CD4-positive, alpha-beta memory T cell (primary cell): ENCODE measurements at regions not wholly inside any gene's neighbourhood (a gene's known extent, or its start where the extent isn't known, plus 50 kb on each side); places are given as distances from the start of the nearest gene placed in this dataset.

Experiments used
- CTCF ChIA-PET: fragments of 350-600 bp; sonication (Branson Sonifier 250); formaldehyde crosslinking; loops from one replicate; lab custom pipeline; 2021; ENCODE audit warnings: inconsistent platforms; ENCODE audit not compliant: partially characterized antibody; lab: Charles Lee
- POLR2A ChIA-PET: fragments of 350-600 bp; sonication (Branson Sonifier 250); formaldehyde crosslinking; loops from one replicate; lab custom pipeline; 2021; ENCODE audit not compliant: partially characterized antibody; lab: Charles Lee
- DNase-seq, 5 donors: peaks; one replicate each; pipeline versions ENCODE4 v3.0.0 to v3.0.0-alpha.2; 2020 to 2022; ENCODE audit warnings: mixed read lengths in 1 of 5
- H3K27ac ChIP-seq: one replicate; pipeline ENCODE4 v1.7.0; 2013; ENCODE audit warnings: low read depth, low read length
- H3K27me3 ChIP-seq: 2 replicates; pipeline ENCODE4 v1.7.0; 2013; ENCODE audit warnings: mild to moderate bottlenecking, low read length, moderate library complexity; ENCODE audit not compliant: insufficient read depth
- H3K36me3 ChIP-seq: 2 replicates; pipeline ENCODE4 v1.7.0; 2013; ENCODE audit warnings: mild to moderate bottlenecking, low read length, moderate library complexity; ENCODE audit not compliant: insufficient read depth
- H3K4me1 ChIP-seq: 2 replicates; pipeline ENCODE4 v1.7.0; 2013; ENCODE audit warnings: mild to moderate bottlenecking, low read length, moderate library complexity; ENCODE audit not compliant: insufficient read depth
- H3K4me3 ChIP-seq, 2 donors: one replicate each; pipeline ENCODE4 v1.7.0; 2013; ENCODE audit warnings: low read length in 2 of 2, mild to moderate bottlenecking in 1 of 2
- H3K9me3 ChIP-seq, 2 donors: one replicate each; pipeline ENCODE4 v1.7.0; 2013; ENCODE audit warnings: low read length in 2 of 2, control low read depth in 1 of 2; ENCODE audit not compliant: control insufficient read depth in 1 of 2
- H3K27ac Mint-ChIP-seq, 7 donors: one replicate each; pipeline ENCODE4 v1.8.0; 2020 to 2021; ENCODE audit warnings: mixed read lengths in 7 of 7, mild to moderate bottlenecking in 6 of 7, inconsistent platforms in 3 of 7, moderate library complexity in 3 of 7
- H3K27me3 Mint-ChIP-seq, 2 donors: one replicate each; pipeline ENCODE4 v1.8.0; 2020 to 2021; ENCODE audit warnings: mixed read lengths in 2 of 2
- H3K36me3 Mint-ChIP-seq, 2 donors: one replicate each; pipeline ENCODE4 v1.8.0; 2020 to 2021; ENCODE audit warnings: mixed read lengths in 2 of 2, inconsistent platforms in 1 of 2, mild to moderate bottlenecking in 1 of 2
- H3K4me1 Mint-ChIP-seq, 4 donors: one replicate each; pipeline ENCODE4 v1.8.0; 2020 to 2021; ENCODE audit warnings: mixed read lengths in 4 of 4, mild to moderate bottlenecking in 1 of 4
- H3K4me3 Mint-ChIP-seq, 8 donors: one replicate each; pipeline ENCODE4 v1.8.0; 2020 to 2021; ENCODE audit warnings: mixed read lengths in 8 of 8, mild to moderate bottlenecking in 7 of 8, moderate library complexity in 6 of 8, inconsistent platforms in 3 of 8
- H3K9me3 Mint-ChIP-seq, 8 donors: one replicate each; pipeline ENCODE4 v1.8.0; 2020 to 2021; ENCODE audit warnings: mixed read lengths in 8 of 8, mild to moderate bottlenecking in 5 of 8, inconsistent platforms in 3 of 8, moderate library complexity in 1 of 8
- intact Hi-C: fragments of 100-400 bp; cut with micrococcal nuclease; formaldehyde crosslinking; loops from one replicate; pipeline ENCODE4 v1.15.1; 2023

- no peak overlapping the region for H3K4me3 ChIP-seq
- peaks cover 0 to 2% of the 10 kb centered on the region in 2 donors for H3K27me3 Mint-ChIP-seq
- ChIA-PET CTCF (no interaction called here), POLR2A (no interaction called here)
- H3K36me3 Mint-ChIP-seq: no peaks in the 10 kb centered on the region
- H3K27me3 ChIP-seq: no peaks in the 10 kb centered on the region
- no peaks in the 10 kb centered on the region for H3K4me1 ChIP-seq
- no peak overlapping the region for H3K27ac ChIP-seq
- no peaks in the 10 kb centered on the region for H3K4me1 Mint-ChIP-seq
- H3K9me3 Mint-ChIP-seq: peaks cover 3 to 22% (median 18%) of the 10 kb centered on the region in 8 donors
- DNase-seq: no peak
- H3K9me3 ChIP-seq: peaks cover 0 to 4% of the 10 kb centered on the region in 2 donors
- intact Hi-C loops: no loop called here
- no peaks in the 10 kb centered on the region for H3K36me3 ChIP-seq
- no peak overlapping the region for H3K27ac Mint-ChIP-seq
- no peak overlapping the region for H3K4me3 Mint-ChIP-seq
Measured at GRCh38 chr6:142500250-142500786, 198.5 kb downstream of the ADGRG6 start.

- Mint-ChIP-seq H3K9me3 (peaks cover 3 to 22% (median 18%) of the 10 kb centered on the region in 8 donors), H3K27ac (no peak overlapping the region), H3K27me3 (peaks cover 2 to 3% of the 10 kb centered on the region in 2 donors), H3K36me3 (no peaks in the 10 kb centered on the region), H3K4me3 (no peak overlapping the region), H3K4me1 (no peaks in the 10 kb centered on the region)
- Histone ChIP-seq H3K4me1 (no peaks in the 10 kb centered on the region), H3K36me3 (no peaks in the 10 kb centered on the region), H3K4me3 (no peak overlapping the region), H3K9me3 (peaks cover 0 to 4% of the 10 kb centered on the region in 2 donors), H3K27me3 (no peaks in the 10 kb centered on the region), H3K27ac (no peak overlapping the region)
- POLR2A ChIA-PET: no interaction called here
- no peak for DNase-seq
- CTCF ChIA-PET: no interaction called here
- intact Hi-C loops: no loop called here
Measured at GRCh38 chr6:142501795-142502194, 200.0 kb downstream of the ADGRG6 start.

GRCh38 chr6:142507065-142507464 lies 205.3 kb downstream of the ADGRG6 start:
- no peaks in the 10 kb centered on the region for H3K4me1 Mint-ChIP-seq
- H3K27me3 Mint-ChIP-seq: peaks cover 5 to 6% of the 10 kb centered on the region in 2 donors
- H3K4me3 Mint-ChIP-seq: no peak overlapping the region
- no peaks in the 10 kb centered on the region for H3K4me1 ChIP-seq
- no peak for DNase-seq
- no peak overlapping the region for H3K27ac Mint-ChIP-seq
- intact Hi-C loops: no loop called here
- ChIA-PET CTCF (no interaction called here), POLR2A (no interaction called here)
- H3K9me3 ChIP-seq: peaks cover 0 to 4% of the 10 kb centered on the region in 2 donors
- H3K36me3 Mint-ChIP-seq: no peaks in the 10 kb centered on the region
- no peak overlapping the region for H3K4me3 ChIP-seq
- no peaks in the 10 kb centered on the region for H3K27me3 ChIP-seq
- no peaks in the 10 kb centered on the region for H3K36me3 ChIP-seq
- H3K9me3 Mint-ChIP-seq: peaks cover 3 to 24% (median 16%) of the 10 kb centered on the region in 8 donors
- no peak overlapping the region for H3K27ac ChIP-seq

GRCh38 chr6:142510211-142510610 lies 208.4 kb downstream of the ADGRG6 start:
- no peak overlapping the region for H3K27ac Mint-ChIP-seq
- H3K27me3 ChIP-seq: no peaks in the 10 kb centered on the region
- ChIA-PET CTCF (no interaction called here), POLR2A (no interaction called here)
- no peaks in the 10 kb centered on the region for H3K9me3 ChIP-seq
- DNase-seq: no peak
- H3K36me3 ChIP-seq: no peaks in the 10 kb centered on the region
- peaks cover 5 to 13% of the 10 kb centered on the region in 2 donors for H3K27me3 Mint-ChIP-seq
- intact Hi-C loops: no loop called here
- H3K9me3 Mint-ChIP-seq: peaks cover 3 to 11% (median 6%) of the 10 kb centered on the region in 8 donors
- H3K4me1 Mint-ChIP-seq: no peaks in the 10 kb centered on the region
- no peak overlapping the region for H3K4me3 ChIP-seq
- H3K4me3 Mint-ChIP-seq: no peak overlapping the region
- H3K36me3 Mint-ChIP-seq: no peaks in the 10 kb centered on the region
- no peaks in the 10 kb centered on the region for H3K4me1 ChIP-seq
- no peak overlapping the region for H3K27ac ChIP-seq

GRCh38 chr6:142518126-142518525 lies 216.3 kb downstream of the ADGRG6 start:
- Mint-ChIP-seq H3K9me3 (peaks cover 0 to 27% (median 7%) of the 10 kb centered on the region in 8 donors), H3K27ac (no peak overlapping the region), H3K36me3 (no peaks in the 10 kb centered on the region), H3K27me3 (peaks cover 8 to 9% of the 10 kb centered on the region in 2 donors), H3K4me3 (no peak overlapping the region), H3K4me1 (no peaks in the 10 kb centered on the region)
- no peak overlapping the region for H3K4me3 ChIP-seq
- no peak for DNase-seq
- CTCF ChIA-PET: no interaction called here
- POLR2A ChIA-PET: no interaction called here
- H3K27ac ChIP-seq: no peak overlapping the region
- no peaks in the 10 kb centered on the region for H3K4me1 ChIP-seq
- no peaks in the 10 kb centered on the region for H3K9me3 ChIP-seq
- intact Hi-C loops: no loop called here
- no peaks in the 10 kb centered on the region for H3K36me3 ChIP-seq
- no peaks in the 10 kb centered on the region for H3K27me3 ChIP-seq

GRCh38 chr6:142518761-142519160 lies 217.0 kb downstream of the ADGRG6 start:
- no peaks in the 10 kb centered on the region for H3K36me3 Mint-ChIP-seq
- POLR2A ChIA-PET: no interaction called here

GRCh38 chr6:142521791-142522190 lies 220.0 kb downstream of the ADGRG6 start:
- Histone ChIP-seq H3K9me3 (no peaks in the 10 kb centered on the region), H3K4me3 (no peak overlapping the region), H3K27me3 (no peaks in the 10 kb centered on the region), H3K4me1 (no peaks in the 10 kb centered on the region), H3K36me3 (no peaks in the 10 kb centered on the region), H3K27ac (no peak overlapping the region)
- H3K36me3 Mint-ChIP-seq: no peaks in the 10 kb centered on the region
- peaks cover 12 to 14% of the 10 kb centered on the region in 2 donors for H3K27me3 Mint-ChIP-seq
- ChIA-PET POLR2A (no interaction called here), CTCF (no interaction called here)
- H3K27ac Mint-ChIP-seq: no peak overlapping the region
- H3K4me1 Mint-ChIP-seq: no peaks in the 10 kb centered on the region
- intact Hi-C loops: no loop called here
- no peak overlapping the region for H3K4me3 Mint-ChIP-seq
- no peak for DNase-seq
- H3K9me3 Mint-ChIP-seq: peaks cover 0 to 7% (median under 1%) of the 10 kb centered on the region in 8 donors

More at GRCh38 chr6:142518761-142519160, 217.0 kb downstream of the ADGRG6 start:
- no peak overlapping the region for H3K4me3 ChIP-seq
- H3K4me1 Mint-ChIP-seq: no peaks in the 10 kb centered on the region
- peaks cover 6 to 12% of the 10 kb centered on the region in 2 donors for H3K27me3 Mint-ChIP-seq
- CTCF ChIA-PET: no interaction called here
- H3K27me3 ChIP-seq: no peaks in the 10 kb centered on the region
- no peak overlapping the region for H3K27ac ChIP-seq
- no peaks in the 10 kb centered on the region for H3K4me1 ChIP-seq
- no peaks in the 10 kb centered on the region for H3K9me3 ChIP-seq
- peaks cover 0 to 26% (median 6%) of the 10 kb centered on the region in 8 donors for H3K9me3 Mint-ChIP-seq
- no peak overlapping the region for H3K27ac Mint-ChIP-seq
- no peak for DNase-seq
- intact Hi-C loops: no loop called here
- H3K36me3 ChIP-seq: no peaks in the 10 kb centered on the region
- H3K4me3 Mint-ChIP-seq: no peak overlapping the region
